T47D (cell line): ENCODE measurements at regions not wholly inside any gene's neighbourhood (a gene's known extent, or its start where the extent isn't known, plus 50 kb on each side); places are given as distances from the start of the nearest gene placed in this dataset.

Source experiments
- DNase-seq, 2 experiments: peaks; one replicate each; pipeline versions ENCODE4 v3.0.0 to v3.0.0-alpha.2; 2011 to 2012; ENCODE audit warnings: low read depth in 1 of 2, low spot score in 1 of 2
- JUND ChIP-seq: IDR thresholded peaks from 2 replicates; pipeline ENCODE4 v1.6.1; 2012; ENCODE audit warnings: low read depth
- in situ Hi-C: cut with HindIII; loops from 2 replicates; pipeline ENCODE4 v1.10.0; 2016; ENCODE audit warnings: low sequenced_read_pairs, low pct_unique_long_range_greater_than_20kb

GRCh38 chr16:63488955-63489354 lies 1452.7 kb upstream of the CDH8 start:
- in situ Hi-C loops = no loop called here
- DNase-seq = no peak
- no peak for TF ChIP-seq JUND

GRCh38 chr16:63481060-63481459 lies 1444.8 kb upstream of the CDH8 start:
- in situ Hi-C loops = no loop called here
- TF ChIP-seq JUND = no peak
- no peak for DNase-seq

GRCh38 chr16:63473725-63474124 lies 1437.5 kb upstream of the CDH8 start:
- in situ Hi-C loops = no loop called here
- DNase-seq = no peak

GRCh38 chr16:63467513-63467912 lies 1431.3 kb upstream of the CDH8 start:
- no peak for TF ChIP-seq JUND
- in situ Hi-C loops = no loop called here
- no peak for DNase-seq

More at GRCh38 chr16:63473725-63474124, 1437.5 kb upstream of the CDH8 start:
- TF ChIP-seq JUND = no peak

GRCh38 chr16:63462316-63462715 lies 1426.1 kb upstream of the CDH8 start:
- in situ Hi-C loops = no loop called here
- no peak for DNase-seq
- TF ChIP-seq JUND = no peak

- no peak for TF ChIP-seq JUND
- DNase-seq = peak; percentile 1 to 56
- in situ Hi-C loops = no loop called here
Measured at GRCh38 chr16:63461248-63461841, 1425.1 kb upstream of the CDH8 start.

GRCh38 chr16:63458846-63459245 lies 1422.6 kb upstream of the CDH8 start:
- no peak for DNase-seq
- in situ Hi-C loops = no loop called here
- TF ChIP-seq JUND = no peak

- DNase-seq = no peak
- in situ Hi-C loops = no loop called here
- TF ChIP-seq JUND = no peak
Measured at GRCh38 chr16:63457869-63458268, 1421.6 kb upstream of the CDH8 start.

- in situ Hi-C loops = no loop called here
- DNase-seq = no peak
- no peak for TF ChIP-seq JUND
Measured at GRCh38 chr16:63453261-63453660, 1417.0 kb upstream of the CDH8 start.

- in situ Hi-C loops = no loop called here
- DNase-seq = no peak
- no peak for TF ChIP-seq JUND
Measured at GRCh38 chr16:63447121-63447520, 1410.9 kb upstream of the CDH8 start.

- in situ Hi-C loops = no loop called here
Measured at GRCh38 chr16:63442246-63442645, 1406.0 kb upstream of the CDH8 start.

GRCh38 chr16:63426275-63426870 lies 1390.1 kb upstream of the CDH8 start:
- TF ChIP-seq JUND = no peak
- in situ Hi-C loops = no loop called here
- DNase-seq = no peak

More at GRCh38 chr16:63442246-63442645, 1406.0 kb upstream of the CDH8 start:
- DNase-seq = peak in 1 of 2 experiments; percentile 4
- no peak for TF ChIP-seq JUND

- in situ Hi-C loops = no loop called here
- DNase-seq = no peak
- no peak for TF ChIP-seq JUND
Measured at GRCh38 chr16:63422715-63423114, 1386.5 kb upstream of the CDH8 start.

- in situ Hi-C loops = no loop called here
- DNase-seq = no peak
- TF ChIP-seq JUND = no peak
Measured at GRCh38 chr16:63416712-63417111, 1380.5 kb upstream of the CDH8 start.
